HepG2 (cell line): ENCODE measurements at regions not wholly inside any gene's neighbourhood (a gene's known extent, or its start where the extent isn't known, plus 50 kb on each side); places are given as distances from the start of the nearest gene placed in this dataset.

Source experiments
- EP300 ChIP-seq, 3 experiments: sonication (generic) in 1 of 3; formaldehyde crosslinking in 1 of 3; IDR thresholded peaks; 2 replicates each; pipeline versions ENCODE4 v1.5.1 to v1.6.1; 2011 to 2020; ENCODE audit warnings: low read depth in 2 of 3, low read length in 2 of 3, borderline replicate concordance in 1 of 3, improper control_type of control experiment in 1 of 3, mild to moderate bottlenecking in 1 of 3, missing genetic modification reagents in 1 of 3, moderate library complexity in 1 of 3
- GABPB1 ChIP-seq: IDR thresholded peaks from 2 replicates; pipeline ENCODE4 v1.6.1; 2016; ENCODE audit warnings: mild to moderate bottlenecking, missing genetic modification reagents, moderate library complexity, missing compliant biosample characterization
- HMG20A ChIP-seq: IDR thresholded peaks from 2 replicates; pipeline ENCODE4 v1.6.1; 2016; ENCODE audit warnings: borderline replicate concordance
- HNRNPUL1 ChIP-seq: fragments of 200-400 bp; formaldehyde crosslinking; IDR thresholded peaks from 2 replicates; pipeline ENCODE4 v1.6.1; 2017; ENCODE audit warnings: low read depth, mild to moderate bottlenecking, low read length, moderate library complexity
- KDM5B ChIP-seq: sonication (generic); formaldehyde crosslinking; IDR thresholded peaks from 2 replicates; pipeline ENCODE4 v1.4.0; 2020; ENCODE audit warnings: missing genetic modification reagents, mild to moderate bottlenecking, borderline replicate concordance
- KMT2B ChIP-seq: IDR thresholded peaks from 2 replicates; pipeline ENCODE4 v1.6.1; 2016; ENCODE audit warnings: missing genetic modification reagents, missing compliant biosample characterization
- MAFG ChIP-seq: sonication (generic); formaldehyde crosslinking; IDR thresholded peaks from 2 replicates; pipeline ENCODE4 v1.5.1; 2020; ENCODE audit warnings: mild to moderate bottlenecking, missing genetic modification reagents
- MAZ ChIP-seq, 2 experiments: sonication (generic) in 1 of 2; formaldehyde crosslinking in 1 of 2; IDR thresholded peaks; 2 replicates each; pipeline versions ENCODE4 v1.5.0 to v1.6.1; 2012 to 2020; ENCODE audit warnings: low read depth in 2 of 2, mild to moderate bottlenecking in 2 of 2, borderline replicate concordance in 1 of 2, improper control_type of control experiment in 1 of 2, low read length in 1 of 2, missing genetic modification reagents in 1 of 2, moderate library complexity in 1 of 2
- NFKBIZ ChIP-seq: IDR thresholded peaks from 2 replicates; pipeline ENCODE4 v1.6.1; 2018; ENCODE audit warnings: missing genetic modification reagents, missing compliant biosample characterization
- SP140L ChIP-seq: sonication (generic); formaldehyde crosslinking; IDR thresholded peaks from 2 replicates; pipeline ENCODE4 v1.4.0; 2020; ENCODE audit warnings: missing genetic modification reagents, borderline replicate concordance
- ZNF549 ChIP-seq: sonication (generic); formaldehyde crosslinking; IDR thresholded peaks from 2 replicates; pipeline ENCODE4 v1.5.0; 2020; ENCODE audit warnings: missing genetic modification reagents
- TF ChIP-seq, protein P1 (sequence below): sonication (generic); formaldehyde crosslinking; conservative IDR thresholded peaks from 2 replicates; pipeline ENCODE4 v1.4.0; 2020; ENCODE audit warnings: missing genetic modification reagents
- TF ChIP-seq, protein P2 (sequence below), 2 experiments: sonication (generic) in 1 of 2; formaldehyde crosslinking in 1 of 2; IDR thresholded peaks; 2 replicates each; pipeline versions ENCODE4 v1.4.0 to v1.6.1; 2018 to 2020; ENCODE audit warnings: missing genetic modification reagents in 2 of 2, borderline replicate concordance in 1 of 2, low read depth in 1 of 2, mild to moderate bottlenecking in 1 of 2, missing biosample characterization in 1 of 2
- TF ChIP-seq, protein P3 (sequence below), 2 experiments: sonication (generic) in 1 of 2; formaldehyde crosslinking in 1 of 2; IDR thresholded peaks; 2 replicates each; pipeline versions ENCODE4 v1.6.1 to v1.9.0; 2014 to 2022; ENCODE audit warnings: antibody characterized with exemption in 1 of 2, borderline replicate concordance in 1 of 2, inconsistent platforms in 1 of 2, low read depth in 1 of 2, missing genetic modification reagents in 1 of 2
- TF ChIP-seq, protein P4 (sequence below): sonication (generic); formaldehyde crosslinking; IDR thresholded peaks from 2 replicates; pipeline ENCODE4 v1.8.0; 2023; ENCODE audit warnings: mild to moderate bottlenecking, missing genetic modification reagents
- TF ChIP-seq, protein P5 (sequence below): sonication (generic); formaldehyde crosslinking; IDR thresholded peaks from 2 replicates; pipeline ENCODE4 v1.4.0; 2020; ENCODE audit warnings: missing genetic modification reagents, borderline replicate concordance

DNA sequence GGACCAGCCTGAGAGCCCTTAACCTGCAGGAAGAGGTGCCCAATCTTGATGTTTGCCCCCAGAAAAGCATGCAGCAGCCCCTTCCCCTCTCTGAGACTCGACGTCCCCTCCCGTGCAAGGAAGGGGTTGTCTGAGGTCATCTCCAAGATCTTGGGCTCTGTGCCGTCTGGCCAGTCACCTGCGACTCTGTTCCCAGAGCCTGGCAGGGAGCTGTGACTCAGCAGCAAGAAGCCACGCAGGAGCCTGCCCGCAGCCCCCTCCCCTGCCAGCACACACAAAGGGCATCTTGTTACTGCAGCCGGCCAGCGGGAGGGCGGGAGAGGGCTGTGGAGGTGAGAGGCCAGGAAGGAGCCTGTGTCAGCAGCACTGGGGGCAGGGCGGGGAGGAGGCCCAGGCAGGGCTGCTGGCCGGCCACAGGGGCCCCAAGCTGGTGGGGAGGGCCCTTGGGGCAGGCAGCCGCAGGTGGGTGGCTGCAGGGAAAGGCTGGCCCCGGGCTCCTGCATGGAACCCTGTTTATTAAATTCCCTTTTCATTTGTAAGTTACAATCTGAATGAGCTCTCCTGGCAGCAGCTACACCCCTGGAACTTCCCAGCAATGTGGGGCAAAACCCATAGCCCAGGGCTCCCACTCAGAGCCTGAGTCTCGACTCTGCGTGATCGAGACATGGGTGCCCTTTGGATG is 103.7 kb upstream of the ZMIZ1 start (continued):
- TF ChIP-seq MAFG (CRISPR knock-in tag) (peak; percentile 95), KMT2B (CRISPR knock-in tag) (no peak), ZNF549 (CRISPR knock-in tag) (no peak), HMG20A (CRISPR knock-in tag) (peak; percentile 86), GABPB1 (CRISPR knock-in tag) (peak; percentile 85), HNRNPUL1 (no peak), EP300 (IDR thresholded peaks at IDR 0.05; ENCODE audit: low read depth in 2 of 2, low read length in 2 of 2) (peak; percentile 69 to 93), EP300 (CRISPR knock-in tag; IDR thresholded peaks at IDR 0.05; ENCODE audit: borderline replicate concordance) (peak; percentile 95), KDM5B (CRISPR knock-in tag) (peak; percentile 31; the same call in 1 of the 2 replicates), MAZ (IDR thresholded peaks at IDR 0.05; ENCODE audit: borderline replicate concordance, low read depth, low read length) (peak; percentile 94), MAZ (CRISPR knock-in tag; IDR thresholded peaks at IDR 0.05; ENCODE audit: low read depth) (peak; percentile 92), NFKBIZ (CRISPR knock-in tag) (peak; percentile 83; the same call in 1 of the 2 replicates), SP140L (CRISPR knock-in tag) (no peak)
- TF ChIP-seq, protein P1, sequence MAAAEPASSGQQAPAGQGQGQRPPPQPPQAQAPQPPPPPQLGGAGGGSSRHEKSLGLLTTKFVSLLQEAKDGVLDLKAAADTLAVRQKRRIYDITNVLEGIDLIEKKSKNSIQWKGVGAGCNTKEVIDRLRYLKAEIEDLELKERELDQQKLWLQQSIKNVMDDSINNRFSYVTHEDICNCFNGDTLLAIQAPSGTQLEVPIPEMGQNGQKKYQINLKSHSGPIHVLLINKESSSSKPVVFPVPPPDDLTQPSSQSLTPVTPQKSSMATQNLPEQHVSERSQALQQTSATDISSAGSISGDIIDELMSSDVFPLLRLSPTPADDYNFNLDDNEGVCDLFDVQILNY (CRISPR knock-in tag): no peak
- TF ChIP-seq, protein P2, sequence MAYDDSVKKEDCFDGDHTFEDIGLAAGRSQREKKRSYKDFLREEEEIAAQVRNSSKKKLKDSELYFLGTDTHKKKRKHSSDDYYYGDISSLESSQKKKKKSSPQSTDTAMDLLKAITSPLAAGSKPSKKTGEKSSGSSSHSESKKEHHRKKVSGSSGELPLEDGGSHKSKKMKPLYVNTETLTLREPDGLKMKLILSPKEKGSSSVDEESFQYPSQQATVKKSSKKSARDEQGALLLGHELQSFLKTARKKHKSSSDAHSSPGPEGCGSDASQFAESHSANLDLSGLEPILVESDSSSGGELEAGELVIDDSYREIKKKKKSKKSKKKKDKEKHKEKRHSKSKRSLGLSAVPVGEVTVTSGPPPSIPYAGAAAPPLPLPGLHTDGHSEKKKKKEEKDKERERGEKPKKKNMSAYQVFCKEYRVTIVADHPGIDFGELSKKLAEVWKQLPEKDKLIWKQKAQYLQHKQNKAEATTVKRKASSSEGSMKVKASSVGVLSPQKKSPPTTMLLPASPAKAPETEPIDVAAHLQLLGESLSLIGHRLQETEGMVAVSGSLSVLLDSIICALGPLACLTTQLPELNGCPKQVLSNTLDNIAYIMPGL (CRISPR knock-in tag; IDR thresholded peaks at IDR 0.05; ENCODE audit: borderline replicate concordance in 1 of 2, low read depth in 1 of 2): peak; percentile 64 to 71; a peak in 3 of 4 replicates
- TF ChIP-seq, protein P3, sequence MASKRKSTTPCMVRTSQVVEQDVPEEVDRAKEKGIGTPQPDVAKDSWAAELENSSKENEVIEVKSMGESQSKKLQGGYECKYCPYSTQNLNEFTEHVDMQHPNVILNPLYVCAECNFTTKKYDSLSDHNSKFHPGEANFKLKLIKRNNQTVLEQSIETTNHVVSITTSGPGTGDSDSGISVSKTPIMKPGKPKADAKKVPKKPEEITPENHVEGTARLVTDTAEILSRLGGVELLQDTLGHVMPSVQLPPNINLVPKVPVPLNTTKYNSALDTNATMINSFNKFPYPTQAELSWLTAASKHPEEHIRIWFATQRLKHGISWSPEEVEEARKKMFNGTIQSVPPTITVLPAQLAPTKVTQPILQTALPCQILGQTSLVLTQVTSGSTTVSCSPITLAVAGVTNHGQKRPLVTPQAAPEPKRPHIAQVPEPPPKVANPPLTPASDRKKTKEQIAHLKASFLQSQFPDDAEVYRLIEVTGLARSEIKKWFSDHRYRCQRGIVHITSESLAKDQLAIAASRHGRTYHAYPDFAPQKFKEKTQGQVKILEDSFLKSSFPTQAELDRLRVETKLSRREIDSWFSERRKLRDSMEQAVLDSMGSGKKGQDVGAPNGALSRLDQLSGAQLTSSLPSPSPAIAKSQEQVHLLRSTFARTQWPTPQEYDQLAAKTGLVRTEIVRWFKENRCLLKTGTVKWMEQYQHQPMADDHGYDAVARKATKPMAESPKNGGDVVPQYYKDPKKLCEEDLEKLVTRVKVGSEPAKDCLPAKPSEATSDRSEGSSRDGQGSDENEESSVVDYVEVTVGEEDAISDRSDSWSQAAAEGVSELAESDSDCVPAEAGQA (IDR thresholded peaks at IDR 0.05; ENCODE audit: low read depth): no peak
- TF ChIP-seq, protein P3 (CRISPR knock-in tag; IDR thresholded peaks at IDR 0.05; ENCODE audit: borderline replicate concordance): no peak
- TF ChIP-seq, protein P4, sequence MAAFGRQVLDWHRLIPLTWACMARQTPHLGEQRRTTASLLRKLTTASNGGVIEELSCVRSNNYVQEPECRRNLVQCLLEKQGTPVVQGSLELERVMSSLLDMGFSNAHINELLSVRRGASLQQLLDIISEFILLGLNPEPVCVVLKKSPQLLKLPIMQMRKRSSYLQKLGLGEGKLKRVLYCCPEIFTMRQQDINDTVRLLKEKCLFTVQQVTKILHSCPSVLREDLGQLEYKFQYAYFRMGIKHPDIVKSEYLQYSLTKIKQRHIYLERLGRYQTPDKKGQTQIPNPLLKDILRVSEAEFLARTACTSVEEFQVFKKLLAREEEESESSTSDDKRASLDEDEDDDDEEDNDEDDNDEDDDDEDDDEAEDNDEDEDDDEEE: no peak
- TF ChIP-seq, protein P5, sequence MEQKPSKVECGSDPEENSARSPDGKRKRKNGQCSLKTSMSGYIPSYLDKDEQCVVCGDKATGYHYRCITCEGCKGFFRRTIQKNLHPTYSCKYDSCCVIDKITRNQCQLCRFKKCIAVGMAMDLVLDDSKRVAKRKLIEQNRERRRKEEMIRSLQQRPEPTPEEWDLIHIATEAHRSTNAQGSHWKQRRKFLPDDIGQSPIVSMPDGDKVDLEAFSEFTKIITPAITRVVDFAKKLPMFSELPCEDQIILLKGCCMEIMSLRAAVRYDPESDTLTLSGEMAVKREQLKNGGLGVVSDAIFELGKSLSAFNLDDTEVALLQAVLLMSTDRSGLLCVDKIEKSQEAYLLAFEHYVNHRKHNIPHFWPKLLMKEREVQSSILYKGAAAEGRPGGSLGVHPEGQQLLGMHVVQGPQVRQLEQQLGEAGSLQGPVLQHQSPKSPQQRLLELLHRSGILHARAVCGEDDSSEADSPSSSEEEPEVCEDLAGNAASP (CRISPR knock-in tag): peak; percentile 94
